GM21576 (cell line): ENCODE measurements at regions not wholly inside any gene's neighbourhood (a gene's known extent, or its start where the extent isn't known, plus 50 kb on each side); places are given as distances from the start of the nearest gene placed in this dataset.
A peak's percentile ranks its signal among the peaks of the same experiment; 100 is the strongest.

Experiments
- ATAC-seq: cut with Tn5 transposase; IDR thresholded peaks from one replicate; pipeline ENCODE4 v1.9.1; 2021; ENCODE audit warnings: mild to moderate bottlenecking, moderate library complexity; ENCODE audit not compliant: unreplicated experiment

GRCh38 chr9:109910671-109911518 is 130.9 kb downstream of the PALM2AKAP2 start:
- ATAC-seq, result no peak

GRCh38 chr9:109912082-109912582 is 132.1 kb downstream of the PALM2AKAP2 start:
- ATAC-seq, result no peak

- ATAC-seq, result peak; percentile 60
Observed at GRCh38 chr9:109912726-109913460, 132.9 kb downstream of the PALM2AKAP2 start.

GRCh38 chr9:109913461-109913810 is 133.4 kb downstream of the PALM2AKAP2 start:
- ATAC-seq, result no peak

GRCh38 chr9:109914280-109915027 is 134.5 kb downstream of the PALM2AKAP2 start:
- peak; percentile 46 for ATAC-seq

- no peak for ATAC-seq
Observed at GRCh38 chr9:109916316-109916715, 136.3 kb downstream of the PALM2AKAP2 start.

- peak; percentile 70 for ATAC-seq
Observed at GRCh38 chr9:109918339-109919163, 138.6 kb downstream of the PALM2AKAP2 start.

- ATAC-seq, result no peak
Observed at GRCh38 chr9:109919736-109920408, 139.9 kb downstream of the PALM2AKAP2 start.

GRCh38 chr9:109922617-109923470 is 142.8 kb downstream of the PALM2AKAP2 start:
- no peak for ATAC-seq

GRCh38 chr9:109923471-109923760 is 143.4 kb downstream of the PALM2AKAP2 start:
- ATAC-seq, result no peak

GRCh38 chr9:109923806-109924205 is 143.8 kb downstream of the PALM2AKAP2 start:
- ATAC-seq, result no peak

- no peak for ATAC-seq
Observed at GRCh38 chr9:109925799-109926198, 145.8 kb downstream of the PALM2AKAP2 start.

GRCh38 chr9:109926421-109926869 is 146.4 kb downstream of the PALM2AKAP2 start:
- ATAC-seq, result no peak

GRCh38 chr9:109931623-109932022 is 151.6 kb downstream of the PALM2AKAP2 start:
- ATAC-seq, result no peak

- peak; percentile 45 for ATAC-seq
Observed at GRCh38 chr9:109934136-109934856, 154.3 kb downstream of the PALM2AKAP2 start.

- ATAC-seq, result no peak
Observed at GRCh38 chr9:109934857-109935215, 154.8 kb downstream of the PALM2AKAP2 start.

- peak; percentile 60 for ATAC-seq
Observed at GRCh38 chr9:109935406-109936087, 155.5 kb downstream of the PALM2AKAP2 start.
